ENCODE measurements at regions not wholly inside any gene's neighbourhood (a gene's known extent, or its start where the extent isn't known, plus 50 kb on each side); places are given as distances from the start of the nearest gene placed in this dataset.

- Histone ChIP-seq H3K36me3 (replicated peaks) (no peaks in the 10 kb centered on the region), H3K4me3 (ENCODE audit: low read depth, low read length) (no peak overlapping the region), H3K27ac (no peak overlapping the region), H3K27me3 (replicated peaks) (peaks cover 4% of the 10 kb centered on the region)
- no peak for TF ChIP-seq CTCF (IDR thresholded peaks at IDR 0.05; ENCODE audit: low read depth, low read length, missing control alignments)
- in situ Hi-C loops (cut with HindIII; ENCODE audit: low pct_ligation_motif_present, low sequenced_read_pairs), result no loop called here
- DNase-seq, result no peak
Observed at GRCh38 chr22:22997262-22997898, 72.9 kb upstream of the GNAZ start.

GRCh38 chr22:22997988-22998387 is 72.3 kb upstream of the GNAZ start:
- no peaks in the 10 kb centered on the region for H3K36me3 ChIP-seq (replicated peaks)
- in situ Hi-C loops (cut with HindIII; ENCODE audit: low pct_ligation_motif_present, low sequenced_read_pairs), result no loop called here

GRCh38 chr22:22999523-22999922 is 70.8 kb upstream of the GNAZ start:
- TF ChIP-seq CTCF (IDR thresholded peaks at IDR 0.05; ENCODE audit: low read depth, low read length, missing control alignments), result no peak
- Histone ChIP-seq H3K27me3 (replicated peaks) (peaks cover 7% of the 10 kb centered on the region), H3K36me3 (replicated peaks) (no peaks in the 10 kb centered on the region), H3K27ac (no peak overlapping the region), H3K4me3 (ENCODE audit: low read depth, low read length) (no peak overlapping the region)
- DNase-seq, result no peak
- in situ Hi-C loops (cut with HindIII; ENCODE audit: low pct_ligation_motif_present, low sequenced_read_pairs), result no loop called here

More at GRCh38 chr22:22997988-22998387, 72.3 kb upstream of the GNAZ start:
- DNase-seq, result no peak
- Histone ChIP-seq H3K27ac (no peak overlapping the region), H3K27me3 (replicated peaks) (peaks cover 7% of the 10 kb centered on the region), H3K4me3 (ENCODE audit: low read depth, low read length) (no peak overlapping the region)
- no peak for TF ChIP-seq CTCF (IDR thresholded peaks at IDR 0.05; ENCODE audit: low read depth, low read length, missing control alignments)

GRCh38 chr22:23000657-23001347 is 69.5 kb upstream of the GNAZ start:
- H3K27ac ChIP-seq, result no peak overlapping the region
- DNase-seq, result no peak
- no peak for TF ChIP-seq CTCF (IDR thresholded peaks at IDR 0.05; ENCODE audit: low read depth, low read length, missing control alignments)
- H3K4me3 ChIP-seq (ENCODE audit: low read depth, low read length), result no peak overlapping the region
- peaks cover 7% of the 10 kb centered on the region for H3K27me3 ChIP-seq (replicated peaks)
- in situ Hi-C loops (cut with HindIII; ENCODE audit: low pct_ligation_motif_present, low sequenced_read_pairs), result no loop called here
- no peaks in the 10 kb centered on the region for H3K36me3 ChIP-seq (replicated peaks)

GRCh38 chr22:23001463-23001862 is 68.9 kb upstream of the GNAZ start:
- TF ChIP-seq CTCF (IDR thresholded peaks at IDR 0.05; ENCODE audit: low read depth, low read length, missing control alignments), result no peak
- no peaks in the 10 kb centered on the region for H3K36me3 ChIP-seq (replicated peaks)

More at GRCh38 chr22:23001463-23001862, 68.9 kb upstream of the GNAZ start:
- Histone ChIP-seq H3K27me3 (replicated peaks) (peaks cover 7% of the 10 kb centered on the region), H3K27ac (no peak overlapping the region), H3K4me3 (ENCODE audit: low read depth, low read length) (no peak overlapping the region)
- no peak for DNase-seq
- in situ Hi-C loops (cut with HindIII; ENCODE audit: low pct_ligation_motif_present, low sequenced_read_pairs), result no loop called here
